Fibroblast of peridontal ligament (primary cell): ENCODE measurements at regions not wholly inside any gene's neighbourhood (a gene's known extent, or its start where the extent isn't known, plus 50 kb on each side); places are given as distances from the start of the nearest gene placed in this dataset.
"Not testable (repeated sequence)": the region's sequence is repeated elsewhere in the genome, so short reads cannot be mapped to it uniquely, and the experiment has no call there.

Experiments used
- DNase-seq: peaks from one replicate; pipeline ENCODE4 v3.0.0-alpha.2; 2010; ENCODE audit errors: extremely low read depth

DNA sequence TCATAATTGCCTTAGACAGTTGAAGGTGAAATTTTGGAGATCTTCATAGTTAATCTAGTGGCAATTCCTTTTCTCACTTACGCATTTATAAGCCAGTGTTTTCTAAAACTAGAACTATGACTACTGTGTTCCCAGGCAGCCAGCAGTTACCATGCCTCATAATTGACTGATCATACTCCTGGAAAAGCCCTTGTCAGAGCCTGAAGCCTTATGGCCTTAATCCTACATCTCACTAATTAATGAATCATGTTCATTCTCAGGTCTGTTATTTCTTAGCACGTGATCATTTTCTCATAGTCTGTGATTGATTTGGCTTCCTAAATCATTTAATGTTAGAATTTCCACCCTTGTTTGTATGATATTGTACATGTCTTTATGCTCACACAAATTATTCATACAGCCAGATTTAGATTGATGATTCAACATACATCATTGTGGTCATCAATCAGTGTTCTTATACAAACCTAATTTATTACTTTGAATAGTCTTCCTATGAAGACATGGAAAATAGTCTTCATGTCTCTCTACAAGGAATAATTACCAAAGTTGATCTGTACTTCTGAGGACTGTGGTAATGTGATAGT is 132.6 kb upstream of the ASCC3 start:
- no peak for DNase-seq

DNA sequence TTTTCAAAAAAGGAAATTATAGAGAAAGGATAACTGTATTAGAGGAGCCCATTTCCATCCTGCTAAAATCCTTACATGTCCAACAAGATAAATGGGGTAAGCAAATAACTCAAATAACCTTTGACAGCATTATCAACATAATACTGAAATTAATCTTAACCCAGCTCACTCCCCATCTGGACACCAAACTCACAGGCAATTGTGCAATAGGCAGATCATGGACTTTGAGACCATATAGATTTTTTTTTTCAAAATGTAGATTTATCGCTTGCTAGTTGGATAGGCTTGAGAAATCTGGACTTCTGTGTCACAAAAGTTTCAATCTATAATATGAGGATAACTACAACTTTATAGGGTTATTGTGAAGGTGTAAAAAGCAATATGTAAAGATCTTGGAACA is 134.4 kb upstream of the ASCC3 start:
- DNase-seq: no peak

DNA sequence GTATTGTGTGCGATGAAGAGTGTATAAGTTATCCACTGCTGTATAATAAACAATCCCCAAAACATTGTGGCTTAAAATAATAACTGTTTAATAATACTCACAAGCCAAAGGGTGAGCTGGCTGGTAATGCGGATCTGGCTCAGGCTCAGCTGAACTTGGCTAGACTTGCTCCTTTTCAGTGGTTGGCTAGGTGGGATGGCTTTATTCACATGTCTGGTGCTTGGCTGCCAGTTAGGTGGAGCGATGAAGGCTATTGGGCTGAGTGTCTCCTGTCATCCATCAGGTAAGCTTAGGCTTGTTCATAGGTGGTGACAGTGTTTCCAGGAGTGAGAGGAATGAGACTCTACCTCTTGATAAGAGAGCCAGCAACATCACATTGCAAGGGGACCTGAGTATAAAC is 135.0 kb upstream of the ASCC3 start:
- no peak for DNase-seq

DNA sequence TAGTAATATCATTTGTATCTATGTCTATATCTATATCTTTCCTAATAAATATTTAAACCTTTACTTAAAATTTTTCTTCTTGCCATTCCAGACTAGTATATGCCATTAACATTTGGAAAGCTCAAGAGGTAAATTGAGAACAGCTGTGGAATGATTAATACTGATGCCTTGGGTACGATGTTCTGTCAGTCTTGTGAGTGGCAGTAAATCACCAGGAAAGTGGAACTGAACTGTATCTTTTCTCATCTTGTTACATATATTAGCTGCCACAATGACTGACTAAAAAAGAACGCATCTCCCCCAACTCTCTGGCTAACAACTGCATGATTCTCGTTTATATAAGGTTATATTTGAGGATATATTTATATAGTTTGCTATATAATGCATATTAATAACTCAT is 137.0 kb upstream of the ASCC3 start:
- DNase-seq: no peak

DNA sequence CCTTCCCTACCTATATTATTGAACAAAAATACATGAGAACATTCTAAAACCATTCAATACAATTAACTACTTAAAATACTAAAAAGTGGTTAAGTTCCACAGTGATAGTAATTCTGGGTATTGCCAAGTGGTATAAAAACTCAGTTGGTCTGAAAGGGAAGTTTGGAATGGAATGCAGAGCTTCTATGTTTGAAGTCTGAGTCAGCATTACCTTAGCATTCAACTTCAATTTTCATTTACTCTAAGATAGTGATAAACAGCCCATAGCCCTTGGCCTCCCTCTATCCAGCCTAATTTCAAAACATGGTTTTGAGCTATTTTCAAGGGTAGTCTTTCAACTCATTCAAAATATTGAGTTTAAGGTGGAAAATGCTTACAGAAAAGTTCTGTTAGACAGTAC is 140.4 kb upstream of the ASCC3 start:
- no peak for DNase-seq

DNA sequence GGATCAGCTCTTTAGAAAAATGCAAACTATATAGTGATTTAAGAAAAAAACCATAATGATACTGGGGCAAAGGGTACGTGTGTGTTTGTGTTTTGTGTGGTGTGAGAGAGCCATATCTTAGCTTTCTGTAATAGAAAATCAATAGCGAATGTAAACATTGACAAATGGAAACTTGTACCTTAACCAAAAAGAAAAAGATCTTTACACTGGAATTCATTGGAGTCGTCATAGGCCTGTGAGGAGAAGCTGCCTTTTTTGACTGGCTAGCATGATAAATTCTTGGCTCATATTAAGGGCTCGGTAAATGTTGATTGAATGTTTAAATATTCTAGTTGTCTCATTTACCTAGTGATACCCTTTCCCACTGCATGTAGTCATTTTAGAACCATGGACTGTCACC is 161.8 kb upstream of the ASCC3 start:
- DNase-seq: no peak

DNA sequence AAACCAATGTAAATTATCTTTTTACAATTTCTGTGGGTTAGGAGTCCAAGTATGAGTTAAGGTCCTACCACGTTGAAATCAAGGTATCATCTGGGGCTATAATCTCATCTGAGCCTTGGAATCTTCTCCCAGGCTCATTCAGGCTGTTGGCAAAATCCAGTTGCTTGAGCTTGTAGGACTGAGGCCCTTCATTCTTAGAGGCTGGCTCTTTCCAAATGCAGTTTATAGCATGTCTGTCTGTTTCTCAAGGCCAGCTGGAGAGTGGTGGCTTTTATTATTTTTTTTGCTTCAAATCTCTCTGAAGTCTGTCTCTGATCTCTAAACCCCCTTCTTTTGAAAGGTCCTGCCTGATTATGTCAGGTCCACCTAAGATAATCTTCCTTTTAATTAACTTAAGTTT is 177.2 kb upstream of the ASCC3 start:
- no peak for DNase-seq

DNA sequence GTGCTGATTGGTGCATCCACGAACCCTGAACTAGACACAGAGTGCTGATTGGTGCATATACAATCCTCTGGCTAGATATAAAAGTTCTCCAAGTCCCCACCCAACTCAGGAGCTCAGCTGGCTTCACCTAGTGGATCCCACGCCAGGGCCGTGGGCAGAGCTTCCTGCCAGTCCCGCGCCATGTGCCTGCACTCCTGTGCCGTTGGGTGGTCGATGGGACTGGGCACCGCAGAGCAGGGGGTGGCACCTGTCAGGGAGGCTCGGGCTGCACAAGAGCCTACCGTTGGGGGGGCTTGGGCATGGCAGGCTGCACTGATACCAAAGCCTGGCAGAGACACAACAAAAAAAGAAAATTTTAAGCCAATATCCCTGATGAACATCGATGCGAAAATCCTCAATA is 185.4 kb upstream of the ASCC3 start:
- DNase-seq: no peak

DNA sequence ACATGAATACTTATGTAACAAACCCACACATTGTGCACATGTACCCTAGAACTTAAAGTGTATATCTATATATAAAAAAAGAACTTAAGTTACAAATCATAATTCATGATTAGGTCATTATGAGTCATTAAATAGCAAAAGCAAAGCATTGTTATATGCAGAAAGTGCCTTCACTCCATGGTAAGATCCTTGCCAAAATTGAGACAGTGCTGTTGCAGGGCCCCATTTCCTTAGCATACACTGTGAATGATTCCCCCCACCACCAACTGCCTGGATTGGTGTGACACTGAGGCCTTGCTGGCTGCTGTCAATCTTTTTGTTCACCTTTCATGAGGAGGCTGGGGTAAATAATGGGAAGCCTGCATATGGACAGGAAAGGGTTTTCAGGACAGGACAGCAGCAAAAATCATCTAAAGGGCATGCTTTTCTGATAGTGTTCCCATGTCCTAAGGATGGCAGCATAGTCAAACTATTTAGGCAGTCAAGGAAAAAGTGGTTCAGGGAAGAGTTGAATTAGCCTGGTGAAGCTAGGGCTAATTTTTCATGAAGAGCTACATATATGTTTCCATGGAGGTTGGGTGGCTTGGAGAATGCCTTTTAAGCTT is 188.2 kb upstream of the ASCC3 start:
- DNase-seq: no peak

DNA sequence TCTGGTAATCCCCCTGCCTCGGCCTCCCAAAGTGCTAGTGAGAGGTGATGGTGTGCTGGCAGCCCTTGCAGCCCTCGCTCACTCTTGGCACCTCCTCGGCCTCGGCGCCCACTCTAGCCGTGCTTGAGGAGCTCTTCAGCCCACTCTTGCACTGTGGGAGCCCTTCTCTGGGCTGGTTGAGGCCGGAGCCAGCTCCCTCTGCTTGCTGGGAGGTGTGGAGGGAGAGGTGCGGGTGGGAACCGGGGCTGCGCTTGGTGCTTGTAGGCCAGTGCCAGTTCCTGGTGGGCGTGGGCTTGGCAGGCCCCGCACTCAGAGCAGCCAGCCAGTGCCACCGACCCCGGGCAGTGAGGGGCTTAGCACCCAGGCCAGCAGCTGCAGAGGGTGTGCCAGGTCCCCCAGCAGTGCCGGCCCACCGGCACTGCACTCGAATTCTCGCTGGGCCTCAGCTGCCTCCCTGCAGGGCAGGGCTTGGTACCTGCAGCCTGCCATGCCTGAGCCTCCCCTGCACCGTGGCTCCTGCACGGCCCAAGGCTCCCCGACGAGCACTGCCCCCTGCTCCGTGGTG is 189.0 kb upstream of the ASCC3 start:
- DNase-seq: no peak

DNA sequence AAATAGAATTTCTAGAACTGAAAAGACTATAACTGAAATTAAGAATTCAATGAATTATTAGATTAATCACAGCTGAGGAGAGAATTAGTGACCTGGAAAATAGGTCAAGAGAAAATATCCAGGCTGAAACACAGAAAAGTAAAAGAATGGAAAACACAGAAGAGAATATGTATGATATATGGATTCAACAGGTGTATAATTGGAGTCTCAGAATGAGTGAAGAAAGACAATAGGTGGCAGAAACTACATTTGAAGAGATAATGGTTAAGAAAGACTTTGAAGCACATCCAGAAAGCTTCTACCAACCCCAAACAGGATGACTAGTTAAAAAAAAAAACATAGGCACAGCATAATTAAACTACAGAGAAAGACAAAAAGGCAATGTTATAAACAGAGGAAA is 196.2 kb upstream of the ASCC3 start:
- no peak for DNase-seq

DNA sequence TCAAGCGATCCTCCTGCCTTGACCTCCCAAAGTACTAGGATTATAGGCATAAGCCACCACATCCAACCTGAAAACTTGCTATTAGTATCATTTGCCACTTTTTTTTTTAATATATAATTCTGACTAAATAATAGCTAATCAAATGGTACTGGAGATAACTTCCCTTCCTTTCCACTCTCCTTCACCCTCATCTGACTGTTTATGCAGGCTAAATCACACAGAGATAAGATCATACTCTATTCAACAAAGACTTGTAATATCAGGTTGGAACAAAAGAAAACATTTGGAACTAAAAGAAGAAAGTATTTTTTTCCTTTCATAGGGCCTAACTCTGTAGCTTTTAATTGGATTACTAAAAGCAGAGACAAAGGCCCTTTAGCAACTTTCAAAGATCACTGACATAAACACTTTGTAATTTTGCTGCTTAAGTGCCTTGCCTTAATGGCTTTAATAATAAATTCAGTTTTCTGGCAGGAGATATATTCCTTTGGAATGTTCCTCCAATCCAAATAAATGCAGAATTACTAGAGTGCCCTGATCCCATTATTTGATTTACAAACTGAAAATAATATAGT is 198.7 kb upstream of the ASCC3 start:
- DNase-seq: no peak

DNA sequence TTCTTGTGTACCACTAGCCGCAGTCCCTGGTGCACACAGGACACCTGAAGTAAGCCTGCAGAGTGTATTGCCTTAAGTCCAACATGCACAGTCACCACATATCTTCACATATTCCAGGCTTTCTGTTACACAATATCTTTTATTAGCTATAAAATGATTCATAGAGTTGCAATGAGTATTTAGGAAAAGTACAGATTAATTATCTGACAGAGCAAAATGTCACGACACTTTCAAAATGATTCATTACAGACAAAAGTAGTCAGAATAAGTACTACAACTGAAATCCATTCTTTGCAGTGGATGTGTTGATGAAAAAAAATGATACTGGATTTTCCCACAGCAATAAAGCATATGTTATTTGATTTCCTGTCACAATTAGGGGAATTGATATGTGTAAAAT is 199.5 kb upstream of the ASCC3 start:
- DNase-seq: no peak

DNA sequence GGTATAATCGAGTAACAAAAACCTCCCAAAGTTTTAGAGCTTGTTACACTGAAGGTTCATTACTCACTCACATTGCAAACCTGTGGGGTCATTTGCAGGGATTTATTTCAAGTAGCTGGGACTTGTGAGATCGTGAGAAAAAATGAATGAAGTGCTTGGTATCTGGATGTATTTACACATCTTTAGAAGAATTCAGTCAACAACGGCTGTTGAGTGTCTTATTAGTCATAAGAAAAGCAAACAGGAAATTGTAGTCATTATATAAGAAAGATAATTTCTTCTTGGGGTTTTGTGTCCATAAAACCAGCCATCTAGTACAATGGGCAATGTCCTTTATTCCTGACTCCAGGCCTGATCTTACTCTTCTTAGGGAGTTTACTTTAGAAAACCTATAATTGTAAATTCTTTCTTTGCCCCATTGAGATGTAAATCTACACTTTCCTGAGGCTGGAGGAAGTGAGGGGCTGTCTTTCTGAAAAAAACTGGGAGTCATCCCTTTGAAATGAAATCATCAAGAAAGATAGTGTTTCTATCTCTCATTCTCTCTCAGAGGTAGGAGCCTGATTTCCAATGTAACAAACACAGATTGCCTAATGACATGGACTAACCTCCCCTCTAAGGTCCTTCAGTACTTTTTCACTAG is 202.5 kb upstream of the ASCC3 start:
- DNase-seq: peak; percentile 2

DNA sequence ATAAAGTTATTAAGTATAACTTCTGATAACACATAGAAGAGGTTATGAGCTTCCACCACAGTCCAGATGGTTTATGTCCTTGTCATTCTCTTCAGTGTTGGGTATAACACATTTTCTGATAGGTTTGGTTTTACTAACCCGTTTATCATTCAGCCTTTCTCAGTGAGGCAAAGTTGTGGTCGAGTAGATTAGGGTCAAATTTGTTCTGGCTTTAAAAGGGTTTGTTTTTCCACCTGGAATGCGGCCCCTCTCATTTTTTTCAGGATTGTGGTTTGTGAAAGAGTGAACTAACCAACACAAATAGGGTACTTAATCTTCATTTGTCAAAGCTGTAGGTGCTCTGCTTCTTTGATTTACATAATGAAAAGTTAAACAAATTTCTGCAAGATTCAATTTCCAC is 204.2 kb upstream of the ASCC3 start:
- no peak for DNase-seq

DNA sequence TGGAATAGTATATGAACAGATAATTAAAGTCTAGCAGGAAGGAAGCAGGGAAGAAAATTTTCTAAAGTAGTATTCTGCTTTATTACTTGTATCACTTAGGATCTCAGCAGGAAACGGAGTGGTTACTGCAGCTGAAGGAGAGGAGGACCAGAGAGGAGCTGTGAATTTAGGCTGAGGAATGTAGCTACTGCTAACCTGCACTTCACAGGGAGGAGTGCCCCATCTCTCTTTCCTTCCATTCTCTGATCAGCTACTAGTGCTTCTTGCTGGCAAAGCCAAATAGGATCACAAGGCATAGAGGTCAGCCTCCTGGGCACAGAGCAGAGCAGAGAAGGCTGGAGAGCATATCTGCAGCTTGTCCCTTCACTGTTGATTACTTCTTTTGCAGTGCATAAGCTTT is 205.3 kb upstream of the ASCC3 start:
- no peak for DNase-seq

DNA sequence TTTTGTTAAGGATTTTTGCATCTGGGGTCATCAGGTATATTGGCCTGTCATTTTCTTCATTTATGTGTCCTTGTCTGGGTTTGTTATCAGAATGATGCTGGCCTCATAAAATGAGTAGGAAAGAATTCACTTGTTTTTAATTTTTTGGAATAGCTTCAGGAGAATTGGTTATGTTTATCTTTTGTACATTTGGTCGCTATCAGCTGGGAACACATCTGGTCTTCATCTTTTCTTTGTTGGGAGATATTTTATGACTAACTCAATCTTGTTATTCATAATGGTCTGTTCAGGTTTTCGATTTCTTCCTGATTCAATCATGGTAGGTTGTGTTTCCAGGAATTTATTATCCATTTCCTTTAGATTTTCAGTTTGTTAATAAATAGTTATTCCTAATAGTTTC is 207.5 kb upstream of the ASCC3 start:
- DNase-seq: peak; percentile 17

DNA sequence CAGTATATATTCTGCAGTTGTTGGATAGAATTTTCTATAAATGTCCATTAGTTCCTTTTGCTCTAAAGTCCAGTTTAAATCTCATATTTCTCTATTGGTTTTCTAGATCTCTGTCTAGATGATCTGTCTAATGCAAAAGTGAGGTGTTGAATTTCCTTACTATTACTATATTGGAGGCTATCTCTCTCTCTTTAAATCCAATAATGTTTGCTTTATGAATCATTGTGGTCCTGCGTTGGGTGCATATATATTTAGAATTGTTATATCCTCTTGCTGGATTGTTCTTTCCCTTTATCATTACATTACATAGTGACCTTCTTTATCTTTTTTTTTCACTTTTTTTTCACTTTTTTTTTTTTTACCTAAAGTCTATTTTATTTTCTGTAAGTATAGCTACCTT is 208.5 kb upstream of the ASCC3 start:
- no peak for DNase-seq

DNA sequence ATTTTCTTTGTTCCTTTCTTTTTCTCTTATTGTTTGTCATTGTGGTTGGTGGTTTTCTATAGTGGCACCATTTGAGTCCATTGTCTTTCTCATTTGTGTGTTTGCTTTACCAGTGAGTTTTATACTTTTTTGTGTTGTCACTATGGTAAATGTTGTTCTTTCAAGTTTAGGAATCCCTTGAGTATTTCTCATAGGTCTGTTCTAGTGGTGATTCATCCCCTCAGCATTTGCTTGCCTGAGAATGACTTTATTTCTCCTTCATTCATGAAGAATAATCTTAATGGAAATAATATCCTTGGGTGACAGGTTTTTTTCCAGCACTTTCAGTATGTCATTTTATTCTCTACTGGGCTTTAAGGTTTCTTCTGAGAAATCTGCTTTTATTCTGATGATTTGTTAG is 209.2 kb upstream of the ASCC3 start:
- DNase-seq: no peak

DNA sequence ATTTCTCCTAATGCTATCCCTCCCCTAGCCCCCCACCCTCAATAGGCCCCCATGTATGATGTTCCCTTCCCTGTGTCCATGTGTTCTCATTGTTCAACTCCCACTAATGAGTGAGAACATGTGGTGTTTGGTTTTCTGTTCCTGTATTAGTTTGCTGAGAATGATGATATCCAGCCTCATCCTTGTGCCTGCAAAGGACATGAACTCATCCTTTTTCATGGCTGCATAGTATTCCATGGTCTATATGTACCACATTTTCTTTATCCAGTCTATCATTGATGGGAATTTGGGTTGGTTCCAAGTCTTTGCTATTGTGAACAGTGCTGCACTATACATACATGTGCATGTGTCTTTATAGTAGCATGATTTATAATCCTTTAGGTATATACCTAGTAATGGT is 217.5 kb upstream of the ASCC3 start:
- not testable (repeated sequence) for DNase-seq

DNA sequence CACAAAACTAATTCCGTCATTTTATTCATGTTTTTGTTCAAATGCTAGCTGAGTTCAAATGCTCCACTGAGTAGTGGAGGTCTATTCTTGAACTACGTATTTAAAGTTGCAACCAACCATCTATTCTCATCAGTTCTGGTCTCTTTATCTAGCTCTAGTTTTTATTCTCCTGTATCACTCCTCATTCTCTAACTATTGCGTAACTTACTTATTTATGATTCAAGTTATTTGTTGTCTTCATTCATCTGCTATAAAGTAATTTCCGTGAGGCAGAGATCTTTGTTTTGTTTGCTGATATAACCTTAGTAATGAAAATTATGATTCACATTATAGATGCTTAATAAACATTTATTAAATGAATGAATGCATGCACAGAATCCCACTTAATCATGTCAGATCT is 221.6 kb upstream of the ASCC3 start:
- DNase-seq: no peak

DNA sequence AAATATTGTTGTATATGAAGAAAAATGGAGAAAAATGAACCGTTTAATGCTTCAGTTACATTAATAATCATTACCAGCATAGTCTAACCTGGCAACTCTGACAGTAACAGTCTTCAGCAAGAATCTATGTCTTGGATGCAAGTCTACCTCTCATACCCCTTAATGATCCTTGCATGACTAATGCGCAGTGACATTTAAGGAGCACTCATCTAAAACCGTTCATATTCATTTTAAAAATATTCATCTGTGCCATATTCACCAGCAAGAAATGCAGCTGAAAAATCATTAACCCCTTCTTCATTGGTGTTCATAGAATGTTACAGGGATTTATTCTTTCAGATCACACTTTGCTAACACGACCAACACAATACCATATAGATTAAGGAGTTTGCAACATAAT is 227.2 kb upstream of the ASCC3 start:
- no peak for DNase-seq

DNA sequence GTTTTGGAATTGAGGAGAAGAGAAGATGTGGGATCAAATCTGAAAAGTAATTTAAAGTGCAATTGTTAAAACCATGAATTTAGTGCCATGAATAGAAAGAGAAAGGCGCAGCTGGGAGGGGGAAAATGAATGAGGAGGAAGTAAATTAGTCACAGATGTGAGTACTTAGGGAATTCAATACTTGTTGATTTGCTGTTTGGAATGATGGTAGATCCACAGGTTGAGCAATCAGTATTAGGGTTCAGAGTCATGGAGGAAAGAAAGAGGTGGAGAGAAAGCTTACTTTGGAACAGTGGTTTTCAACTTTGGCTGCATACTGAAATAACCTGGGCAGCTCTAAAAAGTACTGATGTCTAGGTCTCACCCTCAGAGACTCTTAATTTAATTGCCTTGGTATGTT is 229.7 kb upstream of the ASCC3 start:
- DNase-seq: peak; percentile 41
